ENCODE measurements at regions not wholly inside any gene's neighbourhood (a gene's known extent, or its start where the extent isn't known, plus 50 kb on each side); places are given as distances from the start of the nearest gene placed in this dataset.

DNA sequence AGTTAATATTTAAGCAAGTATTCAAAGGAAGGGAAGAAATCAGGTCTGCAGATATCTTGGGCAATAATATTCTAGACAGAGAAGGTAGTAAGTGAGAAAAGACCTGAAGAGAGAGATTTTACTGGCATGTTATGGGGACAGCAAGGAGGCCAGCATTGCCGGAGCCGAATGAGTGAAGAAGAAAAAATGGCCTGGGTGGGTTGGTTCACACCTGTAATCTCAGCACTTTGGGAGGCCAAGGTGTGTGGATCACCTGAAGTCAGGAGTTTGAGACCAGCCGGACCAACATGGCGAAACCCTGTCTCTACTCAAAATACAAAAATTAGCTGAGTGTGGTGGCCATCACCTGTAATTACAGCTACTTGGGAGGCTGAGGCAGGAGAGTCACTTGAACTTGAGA, 164.7 kb downstream of the VGLL3 start:
- TF ChIP-seq, protein P1, sequence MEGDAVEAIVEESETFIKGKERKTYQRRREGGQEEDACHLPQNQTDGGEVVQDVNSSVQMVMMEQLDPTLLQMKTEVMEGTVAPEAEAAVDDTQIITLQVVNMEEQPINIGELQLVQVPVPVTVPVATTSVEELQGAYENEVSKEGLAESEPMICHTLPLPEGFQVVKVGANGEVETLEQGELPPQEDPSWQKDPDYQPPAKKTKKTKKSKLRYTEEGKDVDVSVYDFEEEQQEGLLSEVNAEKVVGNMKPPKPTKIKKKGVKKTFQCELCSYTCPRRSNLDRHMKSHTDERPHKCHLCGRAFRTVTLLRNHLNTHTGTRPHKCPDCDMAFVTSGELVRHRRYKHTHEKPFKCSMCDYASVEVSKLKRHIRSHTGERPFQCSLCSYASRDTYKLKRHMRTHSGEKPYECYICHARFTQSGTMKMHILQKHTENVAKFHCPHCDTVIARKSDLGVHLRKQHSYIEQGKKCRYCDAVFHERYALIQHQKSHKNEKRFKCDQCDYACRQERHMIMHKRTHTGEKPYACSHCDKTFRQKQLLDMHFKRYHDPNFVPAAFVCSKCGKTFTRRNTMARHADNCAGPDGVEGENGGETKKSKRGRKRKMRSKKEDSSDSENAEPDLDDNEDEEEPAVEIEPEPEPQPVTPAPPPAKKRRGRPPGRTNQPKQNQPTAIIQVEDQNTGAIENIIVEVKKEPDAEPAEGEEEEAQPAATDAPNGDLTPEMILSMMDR (conservative IDR thresholded peaks at IDR 0.05; ENCODE audit: low read depth, low read length), result no peak
- TF ChIP-seq EZH2 (IDR thresholded peaks at IDR 0.05; ENCODE audit: borderline replicate concordance, low read depth, low read length, poor library complexity, severe bottlenecking), result no peak
